GM21723 (cell line): ENCODE measurements at regions not wholly inside any gene's neighbourhood (a gene's known extent, or its start where the extent isn't known, plus 50 kb on each side); places are given as distances from the start of the nearest gene placed in this dataset.
"Not testable (repeated sequence)": the region's sequence is repeated elsewhere in the genome, so short reads cannot be mapped to it uniquely, and the experiment has no call there.

Source experiments
- ATAC-seq: cut with Tn5 transposase; IDR thresholded peaks from one replicate; pipeline ENCODE4 v1.9.1; 2021; ENCODE audit warnings: mild to moderate bottlenecking, moderate library complexity; ENCODE audit not compliant: unreplicated experiment

GRCh38 chr7:80019809-80020207, 114.8 kb upstream of the GNAI1 start:
- not testable (repeated sequence) for ATAC-seq

GRCh38 chr7:80018941-80019808, 115.5 kb upstream of the GNAI1 start:
- peak; percentile 84 for ATAC-seq

GRCh38 chr7:80017101-80017698, 117.4 kb upstream of the GNAI1 start:
- no peak for ATAC-seq

GRCh38 chr7:80014511-80014910, 120.1 kb upstream of the GNAI1 start:
- ATAC-seq: no peak

GRCh38 chr7:80008039-80008438, 126.6 kb upstream of the GNAI1 start:
- no peak for ATAC-seq

GRCh38 chr7:80002865-80003264, 131.8 kb upstream of the GNAI1 start:
- ATAC-seq: no peak

GRCh38 chr7:79998363-79998762, 136.3 kb upstream of the GNAI1 start:
- ATAC-seq: no peak

GRCh38 chr7:79997345-79997744, 137.3 kb upstream of the GNAI1 start:
- ATAC-seq: no peak

GRCh38 chr7:79995741-79996140, 138.9 kb upstream of the GNAI1 start:
- ATAC-seq: not testable (repeated sequence)

GRCh38 chr7:79988653-79989052, 146.0 kb upstream of the GNAI1 start:
- ATAC-seq: no peak

- ATAC-seq: no peak
These were observed 150.4 kb upstream of the GNAI1 start for GRCh38 chr7:79984210-79984609.

- no peak for ATAC-seq
These were observed 152.4 kb upstream of the GNAI1 start for GRCh38 chr7:79982141-79982770.

- no peak for ATAC-seq
These were observed 154.3 kb upstream of the GNAI1 start for GRCh38 chr7:79980376-79980775.

- no peak for ATAC-seq
These were observed 155.2 kb upstream of the GNAI1 start for GRCh38 chr7:79979437-79979836.

GRCh38 chr7:79977481-79977880, 157.2 kb upstream of the GNAI1 start:
- no peak for ATAC-seq

GRCh38 chr7:79976711-79977020, 158.0 kb upstream of the GNAI1 start:
- not testable (repeated sequence) for ATAC-seq

GRCh38 chr7:79975986-79976710, 158.5 kb upstream of the GNAI1 start:
- ATAC-seq: not testable (repeated sequence)

- ATAC-seq: no peak
These were observed 161.2 kb upstream of the GNAI1 start for GRCh38 chr7:79973455-79973854.

GRCh38 chr7:79971058-79971457, 163.6 kb upstream of the GNAI1 start:
- ATAC-seq: no peak

- no peak for ATAC-seq
These were observed 165.7 kb upstream of the GNAI1 start for GRCh38 chr7:79968894-79969293.

GRCh38 chr7:79968077-79968648, 166.5 kb upstream of the GNAI1 start:
- ATAC-seq: no peak
